SK-N-SH treated with all-trans-retinoic acid at 6 μM for 48 hours (cell line): ENCODE measurements at regions not wholly inside any gene's neighbourhood (a gene's known extent, or its start where the extent isn't known, plus 50 kb on each side); places are given as distances from the start of the nearest gene placed in this dataset.

Source experiments
- GLIS3 ChIP-seq: fragments of 250-450 bp; sonication (Bioruptor Pico); IDR thresholded peaks from 2 replicates; pipeline ENCODE4 v1.5.0; 2020; ENCODE audit warnings: mild to moderate bottlenecking, moderate library complexity
- OSR1 ChIP-seq: fragments of 250-450 bp; sonication (Bioruptor Pico); IDR thresholded peaks from 2 replicates; pipeline ENCODE4 v1.8.0; 2022; ENCODE audit warnings: moderate library complexity, mild to moderate bottlenecking, inconsistent platforms
- TSHZ2 ChIP-seq: fragments of 250-450 bp; sonication (Bioruptor Pico); IDR thresholded peaks from 2 replicates; pipeline ENCODE4 v1.5.0; 2020; ENCODE audit warnings: mild to moderate bottlenecking, moderate library complexity

- TF ChIP-seq OSR1 (CRISPR knock-in tag) (no peak), GLIS3 (no peak), TSHZ2 (CRISPR knock-in tag) (no peak)
Measured at GRCh38 chr11:70853068-70853769, 399.2 kb downstream of the SHANK2 start.
